ENCODE measurements at regions not wholly inside any gene's neighbourhood (a gene's known extent, or its start where the extent isn't known, plus 50 kb on each side); places are given as distances from the start of the nearest gene placed in this dataset.

DNA sequence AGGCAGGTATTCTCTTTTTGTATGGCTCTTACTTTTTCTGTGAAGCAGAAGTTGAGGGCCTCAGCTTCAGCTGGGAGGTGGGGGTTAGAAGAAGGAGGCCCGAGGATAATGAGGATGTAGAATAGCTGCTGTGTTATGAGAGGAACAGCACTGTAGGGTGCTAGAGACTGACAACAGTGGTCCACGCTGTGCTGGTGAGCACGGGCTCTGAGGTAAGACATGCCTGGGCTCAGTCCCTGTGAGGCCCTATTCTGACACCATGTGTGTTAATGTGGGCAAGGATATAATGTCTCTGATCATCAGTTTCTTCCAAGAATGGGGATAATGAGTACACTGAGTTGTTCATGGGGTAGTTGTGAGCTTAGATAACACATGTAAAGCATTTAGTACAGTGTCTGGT is 55.3 kb upstream of the SFRP2 start:
- Histone ChIP-seq H3K4me3 (ENCODE audit: low read depth, low read length) (no peak overlapping the region), H3K36me3 (ENCODE audit: control insufficient read depth, insufficient read depth, low read length) (no peaks in the 10 kb centered on the region), H3K27me3 (ENCODE audit: control insufficient read depth, insufficient read depth, low read length) (no peaks in the 10 kb centered on the region)
- DNase-seq (ENCODE audit: low read depth) = no peak
- TF ChIP-seq, protein P1, sequence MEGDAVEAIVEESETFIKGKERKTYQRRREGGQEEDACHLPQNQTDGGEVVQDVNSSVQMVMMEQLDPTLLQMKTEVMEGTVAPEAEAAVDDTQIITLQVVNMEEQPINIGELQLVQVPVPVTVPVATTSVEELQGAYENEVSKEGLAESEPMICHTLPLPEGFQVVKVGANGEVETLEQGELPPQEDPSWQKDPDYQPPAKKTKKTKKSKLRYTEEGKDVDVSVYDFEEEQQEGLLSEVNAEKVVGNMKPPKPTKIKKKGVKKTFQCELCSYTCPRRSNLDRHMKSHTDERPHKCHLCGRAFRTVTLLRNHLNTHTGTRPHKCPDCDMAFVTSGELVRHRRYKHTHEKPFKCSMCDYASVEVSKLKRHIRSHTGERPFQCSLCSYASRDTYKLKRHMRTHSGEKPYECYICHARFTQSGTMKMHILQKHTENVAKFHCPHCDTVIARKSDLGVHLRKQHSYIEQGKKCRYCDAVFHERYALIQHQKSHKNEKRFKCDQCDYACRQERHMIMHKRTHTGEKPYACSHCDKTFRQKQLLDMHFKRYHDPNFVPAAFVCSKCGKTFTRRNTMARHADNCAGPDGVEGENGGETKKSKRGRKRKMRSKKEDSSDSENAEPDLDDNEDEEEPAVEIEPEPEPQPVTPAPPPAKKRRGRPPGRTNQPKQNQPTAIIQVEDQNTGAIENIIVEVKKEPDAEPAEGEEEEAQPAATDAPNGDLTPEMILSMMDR (IDR thresholded peaks at IDR 0.05; ENCODE audit: insufficient read depth, low read length, poor library complexity, severe bottlenecking) = no peak

All from kidney epithelial cell (primary cell).